ENCODE measurements at regions not wholly inside any gene's neighbourhood (a gene's known extent, or its start where the extent isn't known, plus 50 kb on each side); places are given as distances from the start of the nearest gene placed in this dataset.

GRCh38 chr10:64502936-64503335, 981.7 kb downstream of the REEP3 start:
- no peak overlapping the region for H3K27ac Mint-ChIP-seq (ENCODE audit: low read depth, unreplicated experiment)
- H3K36me3 Mint-ChIP-seq (ENCODE audit: insufficient read depth, unreplicated experiment): no peaks in the 10 kb centered on the region
- ChIA-PET CTCF (interaction anchor here (0.6 kb wide), 1 partner anchor 636 kb away, joined by 3 read pairs; no protein-coding TSS in a partner anchor), POLR2A (no interaction called here)
- H3K4me1 Mint-ChIP-seq (ENCODE audit: insufficient read depth, unreplicated experiment): peaks cover 6% of the 10 kb centered on the region
- no peaks in the 10 kb centered on the region for H3K9me3 Mint-ChIP-seq (ENCODE audit: unreplicated experiment)
- no peak for TF ChIP-seq CTCF (IDR thresholded peaks at IDR 0.05; ENCODE audit: unreplicated experiment)
- BruUV-seq (replicated peaks): no TSS peak
- H3K27me3 Mint-ChIP-seq (ENCODE audit: insufficient read depth, unreplicated experiment): no peaks in the 10 kb centered on the region
- intact Hi-C loops (cut with micrococcal nuclease): no loop called here
- H3K4me3 Mint-ChIP-seq (ENCODE audit: unreplicated experiment): no peak overlapping the region
- no peak for DNase-seq (ENCODE audit: unreplicated experiment)

GRCh38 chr10:64503429-64503828, 982.2 kb downstream of the REEP3 start:
- TF ChIP-seq CTCF (IDR thresholded peaks at IDR 0.05; ENCODE audit: unreplicated experiment): no peak
- ChIA-PET CTCF (no interaction called here), POLR2A (no interaction called here)
- no peaks in the 10 kb centered on the region for H3K27me3 Mint-ChIP-seq (ENCODE audit: insufficient read depth, unreplicated experiment)
- no peak overlapping the region for H3K27ac Mint-ChIP-seq (ENCODE audit: low read depth, unreplicated experiment)
- intact Hi-C loops (cut with micrococcal nuclease): no loop called here
- BruUV-seq (replicated peaks): no TSS peak
- no peak overlapping the region for H3K4me3 Mint-ChIP-seq (ENCODE audit: unreplicated experiment)
- peaks cover 6% of the 10 kb centered on the region for H3K4me1 Mint-ChIP-seq (ENCODE audit: insufficient read depth, unreplicated experiment)
- H3K36me3 Mint-ChIP-seq (ENCODE audit: insufficient read depth, unreplicated experiment): no peaks in the 10 kb centered on the region
- no peak for DNase-seq (ENCODE audit: unreplicated experiment)
- H3K9me3 Mint-ChIP-seq (ENCODE audit: unreplicated experiment): no peaks in the 10 kb centered on the region

- no peaks in the 10 kb centered on the region for H3K36me3 Mint-ChIP-seq (ENCODE audit: insufficient read depth, unreplicated experiment)
- no peak overlapping the region for H3K4me3 Mint-ChIP-seq (ENCODE audit: unreplicated experiment)
- peaks cover 6% of the 10 kb centered on the region for H3K4me1 Mint-ChIP-seq (ENCODE audit: insufficient read depth, unreplicated experiment)
- TF ChIP-seq CTCF (IDR thresholded peaks at IDR 0.05; ENCODE audit: unreplicated experiment): no peak
- intact Hi-C loops (cut with micrococcal nuclease): no loop called here
- ChIA-PET CTCF (no interaction called here), POLR2A (no interaction called here)
- no peak for DNase-seq (ENCODE audit: unreplicated experiment)
- H3K27me3 Mint-ChIP-seq (ENCODE audit: insufficient read depth, unreplicated experiment): no peaks in the 10 kb centered on the region
- no peak overlapping the region for H3K27ac Mint-ChIP-seq (ENCODE audit: low read depth, unreplicated experiment)
- H3K9me3 Mint-ChIP-seq (ENCODE audit: unreplicated experiment): no peaks in the 10 kb centered on the region
- no TSS peak for BruUV-seq (replicated peaks)
Observed at GRCh38 chr10:64505501-64505900, 984.3 kb downstream of the REEP3 start.

- no peak for TF ChIP-seq CTCF (IDR thresholded peaks at IDR 0.05; ENCODE audit: unreplicated experiment)
- Mint-ChIP-seq H3K9me3 (ENCODE audit: unreplicated experiment) (no peaks in the 10 kb centered on the region), H3K36me3 (ENCODE audit: insufficient read depth, unreplicated experiment) (no peaks in the 10 kb centered on the region), H3K4me1 (ENCODE audit: insufficient read depth, unreplicated experiment) (peaks cover 6% of the 10 kb centered on the region), H3K4me3 (ENCODE audit: unreplicated experiment) (no peak overlapping the region), H3K27ac (ENCODE audit: low read depth, unreplicated experiment) (no peak overlapping the region), H3K27me3 (ENCODE audit: insufficient read depth, unreplicated experiment) (no peaks in the 10 kb centered on the region)
- POLR2A ChIA-PET: no interaction called here
- CTCF ChIA-PET: interaction anchor here (0.7 kb wide), 1 partner anchor 35 kb away, joined by 3 read pairs; no protein-coding TSS in a partner anchor
- DNase-seq (ENCODE audit: unreplicated experiment): no peak
- intact Hi-C loops (cut with micrococcal nuclease): no loop called here
- no TSS peak for BruUV-seq (replicated peaks)
Observed at GRCh38 chr10:64506963-64507362, 985.8 kb downstream of the REEP3 start.

Measured in MCF 10A (cell line).